ENCODE measurements at regions not wholly inside any gene's neighbourhood (a gene's known extent, or its start where the extent isn't known, plus 50 kb on each side); places are given as distances from the start of the nearest gene placed in this dataset.

DNA sequence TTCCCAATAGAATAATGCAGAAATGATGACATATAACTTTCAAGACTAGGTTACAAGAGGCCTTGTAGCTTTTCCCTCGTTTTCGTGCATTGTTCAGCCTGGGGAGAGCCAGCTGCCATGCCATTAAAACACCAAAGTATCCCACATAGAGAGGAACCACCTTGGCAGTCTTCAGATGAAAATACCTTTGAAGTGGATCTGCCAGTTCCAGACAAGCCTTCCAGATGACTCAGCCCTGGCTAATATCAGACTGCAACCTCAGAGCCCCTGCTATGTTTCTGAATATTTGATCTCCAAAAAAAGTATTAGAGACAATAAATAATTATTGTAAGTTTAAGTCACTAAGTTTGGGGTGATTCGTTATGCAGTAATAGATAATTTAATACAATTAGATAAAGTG is 294.3 kb upstream of the GBE1 start:
- TF ChIP-seq CTCF (IDR thresholded peaks at IDR 0.05; ENCODE audit: control insufficient read depth, extremely low read depth, insufficient read depth) = no peak
- no peak overlapping the region for H3K4me3 ChIP-seq (ENCODE audit: low read depth, low read length)
- DNase-seq (ENCODE audit: low read depth) = peak; percentile 49

- no peak for TF ChIP-seq CTCF (IDR thresholded peaks at IDR 0.05; ENCODE audit: control insufficient read depth, extremely low read depth, insufficient read depth)
- H3K4me3 ChIP-seq (ENCODE audit: low read depth, low read length) = no peak overlapping the region
- DNase-seq (ENCODE audit: low read depth) = no peak
These were observed 293.4 kb upstream of the GBE1 start for GRCh38 chr3:82054849-82055248.

GRCh38 chr3:82053236-82053635 is 291.8 kb upstream of the GBE1 start:
- no peak for DNase-seq (ENCODE audit: low read depth)
- no peak for TF ChIP-seq CTCF (IDR thresholded peaks at IDR 0.05; ENCODE audit: control insufficient read depth, extremely low read depth, insufficient read depth)
- no peak overlapping the region for H3K4me3 ChIP-seq (ENCODE audit: low read depth, low read length)

- no peak overlapping the region for H3K4me3 ChIP-seq (ENCODE audit: low read depth, low read length)
- no peak for DNase-seq (ENCODE audit: low read depth)
- TF ChIP-seq CTCF (IDR thresholded peaks at IDR 0.05; ENCODE audit: control insufficient read depth, extremely low read depth, insufficient read depth) = no peak
These were observed 288.9 kb upstream of the GBE1 start for GRCh38 chr3:82050382-82050781.

- no peak for TF ChIP-seq CTCF (IDR thresholded peaks at IDR 0.05; ENCODE audit: control insufficient read depth, extremely low read depth, insufficient read depth)
- DNase-seq (ENCODE audit: low read depth) = no peak
- no peak overlapping the region for H3K4me3 ChIP-seq (ENCODE audit: low read depth, low read length)
These were observed 287.3 kb upstream of the GBE1 start for GRCh38 chr3:82048711-82049110.

- DNase-seq (ENCODE audit: low read depth) = no peak
- no peak for TF ChIP-seq CTCF (IDR thresholded peaks at IDR 0.05; ENCODE audit: control insufficient read depth, extremely low read depth, insufficient read depth)
- H3K4me3 ChIP-seq (ENCODE audit: low read depth, low read length) = no peak overlapping the region
These were observed 283.7 kb upstream of the GBE1 start for GRCh38 chr3:82044930-82045705.

DNA sequence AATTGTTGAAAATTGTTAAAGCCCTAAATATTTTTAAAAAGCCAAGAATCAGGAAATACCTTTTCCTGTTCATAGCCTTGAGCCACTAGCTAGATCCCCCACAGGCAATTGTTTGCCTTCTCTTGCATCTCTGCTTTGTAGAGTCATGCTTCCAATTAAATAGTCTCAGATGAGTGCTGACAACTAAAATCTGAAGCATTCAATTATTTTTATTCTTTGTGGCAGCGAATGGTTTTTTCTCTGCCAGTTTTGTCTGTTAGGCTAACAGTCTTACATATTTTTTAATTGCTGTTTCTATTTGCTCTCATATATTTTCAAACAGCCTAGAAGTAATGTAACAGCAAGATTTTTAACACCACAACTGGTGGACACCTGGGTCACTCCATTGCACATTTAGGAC is 277.1 kb upstream of the GBE1 start:
- no peak overlapping the region for H3K4me3 ChIP-seq (ENCODE audit: low read depth, low read length)
- DNase-seq (ENCODE audit: low read depth) = no peak
- TF ChIP-seq CTCF (IDR thresholded peaks at IDR 0.05; ENCODE audit: control insufficient read depth, extremely low read depth, insufficient read depth) = no peak
